ENCODE measurements at regions not wholly inside any gene's neighbourhood (a gene's known extent, or its start where the extent isn't known, plus 50 kb on each side); places are given as distances from the start of the nearest gene placed in this dataset.

DNA sequence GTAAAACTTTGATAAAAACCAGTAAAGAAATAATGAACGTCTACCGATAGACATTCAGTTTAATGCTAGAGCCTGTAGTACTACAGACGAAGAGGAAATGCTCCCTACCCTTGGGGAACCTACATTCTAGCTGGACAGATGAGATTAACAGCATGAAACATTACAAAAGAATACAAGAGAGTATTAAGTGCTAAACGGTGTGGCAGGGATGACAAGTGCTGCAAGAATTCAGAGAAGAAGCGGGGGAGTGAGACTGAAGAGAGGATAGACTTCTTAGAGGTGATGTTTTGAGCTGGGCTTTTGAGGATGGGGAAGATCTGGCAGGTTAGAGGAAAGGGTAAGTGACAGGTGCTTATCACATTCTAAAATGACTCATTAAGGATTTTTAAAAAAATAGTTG, 52.6 kb upstream of the ESX1 start:
- H3K4me3 Mint-ChIP-seq: no peak overlapping the region
- ATAC-seq (ENCODE audit: poor library complexity): no peak
- POLR2A ChIA-PET: no interaction called here

DNA sequence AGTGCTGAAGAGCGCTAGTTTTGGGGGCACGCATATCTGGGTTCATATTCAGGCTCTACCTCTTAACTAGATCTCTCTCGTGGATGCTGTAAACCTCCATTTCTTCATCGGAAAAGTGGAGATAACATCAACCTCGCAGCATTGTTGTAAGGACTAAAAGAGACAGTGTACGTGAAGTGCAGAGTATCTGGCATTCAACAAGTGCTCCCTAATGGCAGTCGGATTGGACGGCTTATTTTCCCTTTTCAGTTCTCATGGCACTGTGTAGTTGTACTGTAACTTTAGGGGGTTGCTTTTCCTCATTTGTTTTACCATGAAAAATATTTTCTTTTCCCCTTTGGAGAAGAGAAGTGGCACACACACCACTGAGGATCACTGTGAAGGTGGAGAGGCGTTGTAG, 51.4 kb upstream of the ESX1 start:
- ChIA-PET CTCF (no interaction called here), POLR2A (no interaction called here)
- Histone ChIP-seq H3K4me1 (ENCODE audit: insufficient read depth, low read length) (no peaks in the 10 kb centered on the region), H3K4me3 (ENCODE audit: low read length) (no peak overlapping the region), H3K27me3 (ENCODE audit: control insufficient read depth in 1 of 2, insufficient read depth in 2 of 2, low read length in 2 of 2) (no peaks in the 10 kb centered on the region), H3K27ac (ENCODE audit: low read depth in 1 of 2, low read length in 2 of 2) (no peak overlapping the region), H3K9me3 (ENCODE audit: control insufficient read depth in 1 of 2, insufficient read depth in 1 of 2, low read length in 2 of 2) (no peaks in the 10 kb centered on the region), H3K36me3 (ENCODE audit: insufficient read depth, low read length) (no peaks in the 10 kb centered on the region)
- no peak for DNase-seq
- H3K4me1 Mint-ChIP-seq (ENCODE audit: low read depth): no peaks in the 10 kb centered on the region
- no peak for ATAC-seq (ENCODE audit: poor library complexity)
- no peaks in the 10 kb centered on the region for H3K36me3 Mint-ChIP-seq (ENCODE audit: low read depth)
- no peaks in the 10 kb centered on the region for H3K27me3 Mint-ChIP-seq
- no peak overlapping the region for H3K27ac Mint-ChIP-seq
- no peak overlapping the region for H3K4me3 Mint-ChIP-seq
- intact Hi-C loops (cut with DNase I, micrococcal nuclease): no loop called here
- no peaks in the 10 kb centered on the region for H3K9me3 Mint-ChIP-seq
- TF ChIP-seq, protein P1, sequence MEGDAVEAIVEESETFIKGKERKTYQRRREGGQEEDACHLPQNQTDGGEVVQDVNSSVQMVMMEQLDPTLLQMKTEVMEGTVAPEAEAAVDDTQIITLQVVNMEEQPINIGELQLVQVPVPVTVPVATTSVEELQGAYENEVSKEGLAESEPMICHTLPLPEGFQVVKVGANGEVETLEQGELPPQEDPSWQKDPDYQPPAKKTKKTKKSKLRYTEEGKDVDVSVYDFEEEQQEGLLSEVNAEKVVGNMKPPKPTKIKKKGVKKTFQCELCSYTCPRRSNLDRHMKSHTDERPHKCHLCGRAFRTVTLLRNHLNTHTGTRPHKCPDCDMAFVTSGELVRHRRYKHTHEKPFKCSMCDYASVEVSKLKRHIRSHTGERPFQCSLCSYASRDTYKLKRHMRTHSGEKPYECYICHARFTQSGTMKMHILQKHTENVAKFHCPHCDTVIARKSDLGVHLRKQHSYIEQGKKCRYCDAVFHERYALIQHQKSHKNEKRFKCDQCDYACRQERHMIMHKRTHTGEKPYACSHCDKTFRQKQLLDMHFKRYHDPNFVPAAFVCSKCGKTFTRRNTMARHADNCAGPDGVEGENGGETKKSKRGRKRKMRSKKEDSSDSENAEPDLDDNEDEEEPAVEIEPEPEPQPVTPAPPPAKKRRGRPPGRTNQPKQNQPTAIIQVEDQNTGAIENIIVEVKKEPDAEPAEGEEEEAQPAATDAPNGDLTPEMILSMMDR (IDR thresholded peaks at IDR 0.05): no peak

More for the DNA sequence above, 52.6 kb upstream of the ESX1 start:
- Mint-ChIP-seq H3K27me3 (no peaks in the 10 kb centered on the region), H3K27ac (no peak overlapping the region), H3K4me1 (ENCODE audit: low read depth) (no peaks in the 10 kb centered on the region), H3K36me3 (ENCODE audit: low read depth) (no peaks in the 10 kb centered on the region), H3K9me3 (no peaks in the 10 kb centered on the region)
- no peak overlapping the region for H3K4me3 ChIP-seq (ENCODE audit: low read length)
- DNase-seq: no peak
- CTCF ChIA-PET: no interaction called here
- no peaks in the 10 kb centered on the region for H3K9me3 ChIP-seq (ENCODE audit: control insufficient read depth in 1 of 2, insufficient read depth in 1 of 2, low read length in 2 of 2)
- intact Hi-C loops (cut with DNase I, micrococcal nuclease): no loop called here
- H3K36me3 ChIP-seq (ENCODE audit: insufficient read depth, low read length): no peaks in the 10 kb centered on the region
- TF ChIP-seq, protein P1 (IDR thresholded peaks at IDR 0.05): no peak
- no peaks in the 10 kb centered on the region for H3K4me1 ChIP-seq (ENCODE audit: insufficient read depth, low read length)
- H3K27me3 ChIP-seq (ENCODE audit: control insufficient read depth in 1 of 2, insufficient read depth in 2 of 2, low read length in 2 of 2): no peaks in the 10 kb centered on the region
- no peak overlapping the region for H3K27ac ChIP-seq (ENCODE audit: low read depth in 1 of 2, low read length in 2 of 2)
